SK-N-SH treated with all-trans-retinoic acid at 6 μM for 48 hours (cell line): ENCODE measurements at regions not wholly inside any gene's neighbourhood (a gene's known extent, or its start where the extent isn't known, plus 50 kb on each side); places are given as distances from the start of the nearest gene placed in this dataset.

Source experiments
- ATAC-seq: fragments of 200-7000 bp; cut with Tn5 transposase; 3 replicates; pipeline ENCODE4 v1.9.1; 2020; ENCODE audit warnings: mild to moderate bottlenecking, moderate library complexity
- ARNTL ChIP-seq: fragments of 450-650 bp; formaldehyde crosslinking; IDR thresholded peaks from 2 replicates; pipeline ENCODE4 v1.5.0; 2020; ENCODE audit warnings: low read depth, mild to moderate bottlenecking, moderate library complexity, borderline replicate concordance
- BACH2 ChIP-seq: fragments of 250-450 bp; sonication (Bioruptor Pico); IDR thresholded peaks from 2 replicates; pipeline ENCODE4 v1.9.0; 2021; ENCODE audit warnings: mild to moderate bottlenecking, borderline replicate concordance
- CSRNP3 ChIP-seq: fragments of 250-450 bp; sonication (Bioruptor Pico); IDR thresholded peaks from 2 replicates; pipeline ENCODE4 v1.5.1; 2021; ENCODE audit warnings: mild to moderate bottlenecking, moderate library complexity
- ESRRG ChIP-seq: fragments of 250-450 bp; sonication (Bioruptor Pico); IDR thresholded peaks from 2 replicates; pipeline ENCODE4 v1.6.1; 2021; ENCODE audit warnings: mild to moderate bottlenecking
- GLIS3 ChIP-seq: fragments of 250-450 bp; sonication (Bioruptor Pico); IDR thresholded peaks from 2 replicates; pipeline ENCODE4 v1.5.0; 2020; ENCODE audit warnings: mild to moderate bottlenecking, moderate library complexity
- ISL1 ChIP-seq: fragments of 250-450 bp; sonication (Bioruptor Pico); IDR thresholded peaks from 2 replicates; pipeline ENCODE4 v2.1.2; 2022; ENCODE audit warnings: mild to moderate bottlenecking, moderate library complexity
- OSR1 ChIP-seq: fragments of 250-450 bp; sonication (Bioruptor Pico); IDR thresholded peaks from 2 replicates; pipeline ENCODE4 v1.8.0; 2022; ENCODE audit warnings: moderate library complexity, mild to moderate bottlenecking, inconsistent platforms
- PATZ1 ChIP-seq: fragments of 250-450 bp; sonication (Bioruptor Pico); IDR thresholded peaks from 2 replicates; pipeline ENCODE4 v1.8.0; 2020; ENCODE audit warnings: mild to moderate bottlenecking, moderate library complexity, borderline replicate concordance
- POU6F1 ChIP-seq: fragments of 250-450 bp; sonication (Bioruptor Pico); IDR thresholded peaks from 2 replicates; pipeline ENCODE4 v1.8.0; 2021; ENCODE audit warnings: low read depth, mild to moderate bottlenecking, moderate library complexity, borderline replicate concordance
- PPARA ChIP-seq: fragments of 250-450 bp; sonication (Bioruptor Pico); IDR thresholded peaks from 2 replicates; pipeline ENCODE4 v1.5.0; 2020; ENCODE audit warnings: mild to moderate bottlenecking, borderline replicate concordance
- RARB ChIP-seq: fragments of 250-450 bp; sonication (Bioruptor Pico); IDR thresholded peaks from 2 replicates; pipeline ENCODE4 v1.8.0; 2021; ENCODE audit warnings: mild to moderate bottlenecking, moderate library complexity
- SNAI2 ChIP-seq: fragments of 250-450 bp; sonication (Bioruptor Pico); IDR thresholded peaks from 2 replicates; pipeline ENCODE4 v1.5.0; 2020; ENCODE audit warnings: mild to moderate bottlenecking, moderate library complexity
- TCF4 ChIP-seq: fragments of 250-450 bp; sonication (Bioruptor Pico); IDR thresholded peaks from 2 replicates; pipeline ENCODE4 v1.8.0; 2021; ENCODE audit warnings: mild to moderate bottlenecking, moderate library complexity, borderline replicate concordance
- TOX ChIP-seq: fragments of 250-450 bp; sonication (Bioruptor Pico); IDR thresholded peaks from 2 replicates; pipeline ENCODE4 v1.8.0; 2021; ENCODE audit warnings: mild to moderate bottlenecking, moderate library complexity, borderline replicate concordance
- TSHZ2 ChIP-seq: fragments of 250-450 bp; sonication (Bioruptor Pico); IDR thresholded peaks from 2 replicates; pipeline ENCODE4 v1.5.0; 2020; ENCODE audit warnings: mild to moderate bottlenecking, moderate library complexity
- ZFP3 ChIP-seq: fragments of 250-450 bp; sonication (Bioruptor Pico); IDR thresholded peaks from 2 replicates; pipeline ENCODE4 v1.5.0; 2020; ENCODE audit warnings: mild to moderate bottlenecking, moderate library complexity
- ZFP30 ChIP-seq: fragments of 450-650 bp; formaldehyde crosslinking; IDR thresholded peaks from 2 replicates; pipeline ENCODE4 v1.5.0; 2022; ENCODE audit warnings: mild to moderate bottlenecking, moderate library complexity
- ZNF565 ChIP-seq: fragments of 450-650 bp; formaldehyde crosslinking; conservative IDR thresholded peaks from 2 replicates; pipeline ENCODE4 v1.5.0; 2020; ENCODE audit warnings: low read depth, mild to moderate bottlenecking, moderate library complexity

GRCh38 chr18:42658171-42658570, 457.3 kb downstream of the RIT2 start (continued):
- TF ChIP-seq ZNF565 (CRISPR knock-in tag) = no peak
- no peak for TF ChIP-seq ESRRG (CRISPR knock-in tag)
- TF ChIP-seq, all 23 proteins: peak for 0

GRCh38 chr18:42659187-42659586, 456.3 kb downstream of the RIT2 start:
- no peak for ATAC-seq

GRCh38 chr18:42670860-42671259, 444.6 kb downstream of the RIT2 start:
- ATAC-seq = no peak
- TF ChIP-seq PPARA (CRISPR knock-in tag) = no peak
- TF ChIP-seq BACH2 (CRISPR knock-in tag) = no peak
- no peak for TF ChIP-seq POU6F1 (CRISPR knock-in tag)
- no peak for TF ChIP-seq TCF4 (CRISPR knock-in tag)
- no peak for TF ChIP-seq ZFP30
- no peak for TF ChIP-seq CSRNP3 (CRISPR knock-in tag)
- TF ChIP-seq RARB (CRISPR knock-in tag) = no peak
- TF ChIP-seq ARNTL (CRISPR knock-in tag) = no peak
- TF ChIP-seq ZNF565 (CRISPR knock-in tag) = no peak
- no peak for TF ChIP-seq ZFP3 (CRISPR knock-in tag)
- no peak for TF ChIP-seq PATZ1 (CRISPR knock-in tag)
- no peak for TF ChIP-seq ISL1 (CRISPR knock-in tag)
- TF ChIP-seq ESRRG (CRISPR knock-in tag) = no peak
- TF ChIP-seq OSR1 (CRISPR knock-in tag) = no peak
- TF ChIP-seq TOX (CRISPR knock-in tag) = no peak

More at GRCh38 chr18:42659187-42659586, 456.3 kb downstream of the RIT2 start:
- TF ChIP-seq ESRRG (CRISPR knock-in tag) (no peak), TCF4 (CRISPR knock-in tag) (no peak), ARNTL (CRISPR knock-in tag) (no peak), RARB (CRISPR knock-in tag) (no peak), POU6F1 (CRISPR knock-in tag) (no peak), PPARA (CRISPR knock-in tag) (no peak), GLIS3 (CRISPR knock-in tag) (no peak), PATZ1 (CRISPR knock-in tag) (no peak), TSHZ2 (CRISPR knock-in tag) (no peak), SNAI2 (CRISPR knock-in tag) (no peak), ZFP30 (no peak), ZFP3 (CRISPR knock-in tag) (no peak)
